Left lung (tissue), 4 donors: ENCODE measurements at regions not wholly inside any gene's neighbourhood (a gene's known extent, or its start where the extent isn't known, plus 50 kb on each side); places are given as distances from the start of the nearest gene placed in this dataset.
A peak's percentile ranks its signal among the peaks of the same experiment; 100 is the strongest.
"Not testable (repeated sequence)": the region's sequence is repeated elsewhere in the genome, so short reads cannot be mapped to it uniquely, and the experiment has no call there.

Experiments
- ATAC-seq: fragments of 200-7000 bp; cut with Tn5 transposase; one replicate; pipeline ENCODE4 v1.9.1; 2020; ENCODE audit warnings: moderate library complexity
- DNase-seq, 4 donors: peaks; one replicate each; pipeline ENCODE4 v3.0.0-alpha.2; 2013 to 2020
- H3K27ac ChIP-seq, 2 donors: fragments of 200-600 bp; sonication (generic) in 1 of 2; one replicate each; pipeline versions ENCODE4 v1.5.0 to v1.8.0; 2020 to 2021
- H3K27me3 ChIP-seq, 2 donors: fragments of 200-600 bp; sonication (generic) in 1 of 2; one replicate each; pipeline versions ENCODE4 v1.5.0 to v1.8.0; 2020 to 2021
- H3K36me3 ChIP-seq, 2 donors: fragments of 200-600 bp; sonication (generic) in 1 of 2; one replicate each; pipeline versions ENCODE4 v1.5.0 to v1.8.0; 2020 to 2021
- H3K4me1 ChIP-seq, 2 donors: fragments of 200-600 bp; one replicate each; pipeline ENCODE4 v1.8.0; 2021
- H3K4me3 ChIP-seq, 2 donors: fragments of 200-600 bp; sonication (generic) in 1 of 2; one replicate each; pipeline versions ENCODE4 v1.5.0 to v1.8.0; 2020 to 2021; ENCODE audit warnings: mild to moderate bottlenecking in 1 of 2
- H3K9me3 ChIP-seq, 2 donors: fragments of 200-600 bp; sonication (generic) in 1 of 2; one replicate each; pipeline versions ENCODE4 v1.5.0 to v1.8.0; 2020 to 2021
- CTCF ChIP-seq, 2 donors: fragments of 200-600 bp; sonication (generic) in 1 of 2; IDR thresholded peaks; one replicate each; pipeline versions ENCODE4 v1.5.0 to v1.8.0; 2021; ENCODE audit warnings: antibody characterized with exemption in 2 of 2
- intact Hi-C, 2 donors: fragments of 100-400 bp; cut with DNase I; formaldehyde crosslinking; loops; one replicate each; pipeline versions ENCODE4 v1.11.2 to v1.14.2; 2022
- donor health status: DM: no; HTN: yes; CAD: no.
- donor health status: DM: no; HTN: no; CAD: no.

DNA sequence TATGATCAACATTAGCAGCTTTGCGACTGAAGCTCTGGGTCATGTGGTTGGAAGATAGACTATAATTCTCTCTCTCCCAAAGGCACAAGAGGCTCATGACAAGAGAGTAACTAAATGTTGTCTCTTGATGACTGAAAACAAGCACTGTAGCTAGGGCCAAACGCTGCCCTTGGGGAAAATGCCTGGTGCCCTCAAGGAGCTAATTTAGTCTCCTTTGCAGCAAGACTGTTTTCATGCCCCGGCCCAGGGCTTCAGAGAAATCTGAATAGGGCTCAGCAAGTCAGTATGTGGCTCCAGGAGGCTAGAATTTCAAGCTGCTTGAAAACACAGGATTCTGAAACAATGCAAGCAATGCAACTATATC is 411.9 kb downstream of the GPAT3 start:
- ATAC-seq = no peak
- H3K27ac ChIP-seq = no peak overlapping the region
- no peak overlapping the region for H3K4me3 ChIP-seq
- intact Hi-C loops = no loop called here
- no peak for DNase-seq
- H3K9me3 ChIP-seq = no peaks in the 10 kb centered on the region
- no peak for TF ChIP-seq CTCF (IDR thresholded peaks at IDR 0.05)
- H3K27me3 ChIP-seq = no peaks in the 10 kb centered on the region
- H3K36me3 ChIP-seq = no peaks in the 10 kb centered on the region
- H3K4me1 ChIP-seq = no peaks in the 10 kb centered on the region

GRCh38 chr4:83947125-83947829 is 411.4 kb downstream of the GPAT3 start:
- Histone ChIP-seq H3K36me3 (no peaks in the 10 kb centered on the region), H3K9me3 (no peaks in the 10 kb centered on the region), H3K4me1 (no peaks in the 10 kb centered on the region), H3K27ac (no peak overlapping the region), H3K27me3 (no peaks in the 10 kb centered on the region), H3K4me3 (no peak overlapping the region)
- ATAC-seq = no peak
- intact Hi-C loops = no loop called here
- TF ChIP-seq CTCF (IDR thresholded peaks at IDR 0.05) = no peak
- DNase-seq = no peak

DNA sequence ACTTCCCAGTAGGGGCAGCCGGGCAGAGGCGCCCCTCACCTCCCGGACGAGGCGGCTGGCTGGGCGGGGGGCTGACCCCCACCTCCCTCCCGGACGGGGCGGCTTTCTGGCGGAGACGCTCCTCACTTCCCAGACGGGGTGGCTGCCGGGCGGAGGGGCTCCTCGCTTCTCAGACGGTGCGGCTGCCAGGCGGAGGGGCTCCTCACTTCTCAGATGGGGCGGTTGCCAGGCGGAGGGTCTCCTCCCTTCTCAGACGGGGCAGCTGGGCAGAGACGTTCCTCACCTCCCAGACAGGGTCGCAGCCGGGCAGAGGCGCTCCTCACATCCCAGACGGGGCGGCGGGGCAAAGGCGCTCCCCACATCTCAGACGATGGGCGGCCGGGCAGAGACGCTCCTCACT is 407.8 kb downstream of the GPAT3 start:
- H3K27ac ChIP-seq, intact Hi-C loops, ATAC-seq, H3K36me3 ChIP-seq, H3K27me3 ChIP-seq, H3K4me3 ChIP-seq, H3K9me3 ChIP-seq, H3K4me1 ChIP-seq: not testable (repeated sequence)
- DNase-seq = peak in 1 of 4 donors; percentile 70

DNA sequence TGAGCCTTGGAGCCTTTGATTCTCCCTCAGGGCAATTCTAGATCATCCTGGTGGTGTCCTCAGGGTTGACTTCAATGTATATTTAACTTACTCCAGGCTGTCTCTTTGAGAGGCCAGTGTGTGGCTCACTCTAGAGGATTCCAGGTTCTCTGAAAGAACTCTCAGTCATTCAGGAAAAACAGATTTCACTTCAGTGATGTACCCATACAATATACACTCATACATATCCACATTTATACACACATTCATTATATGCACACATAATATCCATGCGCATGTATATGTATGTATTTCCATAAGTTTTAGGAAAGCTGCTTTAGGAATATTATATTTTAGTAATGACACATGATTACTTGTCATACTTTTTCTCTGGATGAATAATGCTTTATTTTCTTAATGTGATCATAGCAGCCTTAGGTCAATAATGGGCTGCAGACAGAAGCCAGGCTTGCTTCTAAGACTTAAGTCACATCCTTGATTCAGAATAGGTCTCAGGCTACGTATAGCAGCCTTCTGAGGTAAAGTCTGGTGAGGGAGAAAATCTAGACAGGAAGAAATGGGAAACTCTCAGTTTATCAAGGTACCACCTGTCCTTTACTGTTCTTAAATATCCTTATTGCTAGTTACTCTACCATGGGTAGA is 397.0 kb downstream of the GPAT3 start:
- no peaks in the 10 kb centered on the region for H3K27me3 ChIP-seq
- H3K4me1 ChIP-seq = no peaks in the 10 kb centered on the region
- ATAC-seq (no peak), DNase-seq (no peak)
- H3K27ac ChIP-seq = no peak overlapping the region
- TF ChIP-seq CTCF (IDR thresholded peaks at IDR 0.05) = no peak
- H3K4me3 ChIP-seq = no peak overlapping the region
- H3K36me3 ChIP-seq = no peaks in the 10 kb centered on the region
- peaks cover 0 to 5% of the 10 kb centered on the region in 2 donors for H3K9me3 ChIP-seq
- intact Hi-C loops = no loop called here

- no peaks in the 10 kb centered on the region for H3K36me3 ChIP-seq
- H3K4me3 ChIP-seq = no peak overlapping the region
- H3K27ac ChIP-seq = no peak overlapping the region
- DNase-seq (no peak), ATAC-seq (no peak)
- no peaks in the 10 kb centered on the region for H3K27me3 ChIP-seq
- intact Hi-C loops = no loop called here
- H3K9me3 ChIP-seq = peaks cover 0 to 5% of the 10 kb centered on the region in 2 donors
- no peaks in the 10 kb centered on the region for H3K4me1 ChIP-seq
- TF ChIP-seq CTCF (IDR thresholded peaks at IDR 0.05) = no peak
These were observed 395.9 kb downstream of the GPAT3 start for GRCh38 chr4:83931659-83932438.
